ENCODE measurements at regions not wholly inside any gene's neighbourhood (a gene's known extent, or its start where the extent isn't known, plus 50 kb on each side); places are given as distances from the start of the nearest gene placed in this dataset.

DNA sequence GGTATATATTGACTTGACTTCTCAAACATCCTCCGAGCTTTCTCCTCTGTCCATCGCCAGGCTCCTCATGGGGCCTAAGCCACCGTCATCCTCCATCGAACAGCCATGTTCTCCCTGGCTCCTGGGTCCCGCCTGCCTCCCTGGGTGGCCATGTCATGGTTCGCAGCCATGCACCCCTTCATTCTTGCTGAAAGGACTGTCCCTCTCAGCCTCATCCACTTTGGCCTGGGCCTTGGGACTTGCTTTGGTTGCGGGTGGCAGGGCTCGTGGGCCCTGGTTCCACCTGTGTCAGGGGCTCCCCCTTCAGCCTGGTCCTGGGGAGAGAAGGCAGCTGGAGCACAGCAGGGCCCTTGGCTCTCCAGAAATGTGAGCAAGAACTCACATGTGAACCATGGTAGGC lies 183.8 kb downstream of the KATNAL1 start:
- TF ChIP-seq, protein P1, sequence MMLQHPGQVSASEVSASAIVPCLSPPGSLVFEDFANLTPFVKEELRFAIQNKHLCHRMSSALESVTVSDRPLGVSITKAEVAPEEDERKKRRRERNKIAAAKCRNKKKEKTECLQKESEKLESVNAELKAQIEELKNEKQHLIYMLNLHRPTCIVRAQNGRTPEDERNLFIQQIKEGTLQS (IDR thresholded peaks at IDR 0.05) = no peak
- TF ChIP-seq, protein P2, sequence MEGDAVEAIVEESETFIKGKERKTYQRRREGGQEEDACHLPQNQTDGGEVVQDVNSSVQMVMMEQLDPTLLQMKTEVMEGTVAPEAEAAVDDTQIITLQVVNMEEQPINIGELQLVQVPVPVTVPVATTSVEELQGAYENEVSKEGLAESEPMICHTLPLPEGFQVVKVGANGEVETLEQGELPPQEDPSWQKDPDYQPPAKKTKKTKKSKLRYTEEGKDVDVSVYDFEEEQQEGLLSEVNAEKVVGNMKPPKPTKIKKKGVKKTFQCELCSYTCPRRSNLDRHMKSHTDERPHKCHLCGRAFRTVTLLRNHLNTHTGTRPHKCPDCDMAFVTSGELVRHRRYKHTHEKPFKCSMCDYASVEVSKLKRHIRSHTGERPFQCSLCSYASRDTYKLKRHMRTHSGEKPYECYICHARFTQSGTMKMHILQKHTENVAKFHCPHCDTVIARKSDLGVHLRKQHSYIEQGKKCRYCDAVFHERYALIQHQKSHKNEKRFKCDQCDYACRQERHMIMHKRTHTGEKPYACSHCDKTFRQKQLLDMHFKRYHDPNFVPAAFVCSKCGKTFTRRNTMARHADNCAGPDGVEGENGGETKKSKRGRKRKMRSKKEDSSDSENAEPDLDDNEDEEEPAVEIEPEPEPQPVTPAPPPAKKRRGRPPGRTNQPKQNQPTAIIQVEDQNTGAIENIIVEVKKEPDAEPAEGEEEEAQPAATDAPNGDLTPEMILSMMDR (IDR thresholded peaks at IDR 0.05; ENCODE audit: low read depth, low read length, missing input control) = no peak
- TF ChIP-seq EGR1 (IDR thresholded peaks at IDR 0.05; ENCODE audit: low read depth in 2 of 2) (no peak), TAF1 (conservative IDR thresholded peaks at IDR 0.05) (no peak), JUND (IDR thresholded peaks at IDR 0.05) (no peak)
- TF ChIP-seq, protein P3, sequence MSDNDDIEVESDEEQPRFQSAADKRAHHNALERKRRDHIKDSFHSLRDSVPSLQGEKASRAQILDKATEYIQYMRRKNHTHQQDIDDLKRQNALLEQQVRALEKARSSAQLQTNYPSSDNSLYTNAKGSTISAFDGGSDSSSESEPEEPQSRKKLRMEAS (IDR thresholded peaks at IDR 0.05) = no peak

Data from liver (tissue), 3 donors.